Astrocyte (in vitro differentiated cells and primary cell): ENCODE measurements at regions not wholly inside any gene's neighbourhood (a gene's known extent, or its start where the extent isn't known, plus 50 kb on each side); places are given as distances from the start of the nearest gene placed in this dataset.

Experiments used
- DNase-seq: peaks from one replicate; pipeline ENCODE4 v3.0.0-alpha.2; 2010; ENCODE audit warnings: low read depth
- FAIRE-seq: peaks from 2 replicates; lab custom pipeline; 2011; peaks lifted over from hg19 to GRCh38; lab: Jason Lieb, UNC
- H2AFZ ChIP-seq: 2 replicates; pipeline ENCODE4 v1.6.0; 2012; ENCODE audit warnings: low read depth, low read length, inconsistent platforms
- H3K27ac ChIP-seq: 2 replicates; pipeline ENCODE4 v1.5.1; 2011; ENCODE audit warnings: low read depth, low read length, inconsistent platforms
- H3K27me3 ChIP-seq: 2 replicates; pipeline ENCODE4 v1.6.0; 2011; ENCODE audit warnings: low read length, inconsistent platforms; ENCODE audit not compliant: insufficient read depth
- H3K36me3 ChIP-seq: 2 replicates; pipeline ENCODE4 v1.5.1; 2011; ENCODE audit warnings: low read length, inconsistent platforms; ENCODE audit not compliant: insufficient read depth
- H3K4me1 ChIP-seq: 2 replicates; pipeline ENCODE4 v1.5.1; 2011; ENCODE audit warnings: low read length, inconsistent platforms; ENCODE audit not compliant: insufficient read depth
- H3K4me2 ChIP-seq: 2 replicates; pipeline ENCODE4 v1.6.0; 2012; ENCODE audit warnings: low read length, inconsistent platforms
- H3K4me3 ChIP-seq: 2 replicates; pipeline ENCODE4 v1.5.1; 2011; ENCODE audit warnings: low read depth, mild to moderate bottlenecking, low read length, inconsistent platforms; ENCODE audit not compliant: insufficient read depth
- H3K79me2 ChIP-seq: 2 replicates; pipeline ENCODE4 v1.6.0; 2012; ENCODE audit warnings: mild to moderate bottlenecking, low read length, inconsistent platforms; ENCODE audit not compliant: insufficient read depth
- H3K9ac ChIP-seq: 2 replicates; pipeline ENCODE4 v1.6.0; 2012; ENCODE audit warnings: mild to moderate bottlenecking, low read length, inconsistent platforms
- H3K9me3 ChIP-seq: 2 replicates; pipeline ENCODE4 v1.5.1; 2012; ENCODE audit warnings: low read depth, mild to moderate bottlenecking, low read length, inconsistent platforms; ENCODE audit not compliant: insufficient read depth
- H4K20me1 ChIP-seq: 2 replicates; pipeline ENCODE4 v1.6.0; 2012; ENCODE audit warnings: low read length, inconsistent platforms; ENCODE audit not compliant: insufficient read depth
- H3K27ac Mint-ChIP-seq: one replicate; pipeline ENCODE4 v1.8.0; 2021; ENCODE audit warnings: mild to moderate bottlenecking, mixed read lengths; ENCODE audit not compliant: unreplicated experiment
- H3K27me3 Mint-ChIP-seq: one replicate; pipeline ENCODE4 v1.8.0; 2021; ENCODE audit warnings: low read depth, mixed read lengths; ENCODE audit not compliant: unreplicated experiment
- H3K36me3 Mint-ChIP-seq: one replicate; pipeline ENCODE4 v1.8.0; 2021; ENCODE audit warnings: low read depth, mixed read lengths; ENCODE audit not compliant: unreplicated experiment
- H3K4me1 Mint-ChIP-seq: one replicate; pipeline ENCODE4 v1.8.0; 2021; ENCODE audit warnings: low read depth, mixed read lengths; ENCODE audit not compliant: unreplicated experiment
- H3K4me3 Mint-ChIP-seq: one replicate; pipeline ENCODE4 v1.8.0; 2021; ENCODE audit warnings: mild to moderate bottlenecking, moderate library complexity, mixed read lengths; ENCODE audit not compliant: unreplicated experiment
- H3K9me3 Mint-ChIP-seq: one replicate; pipeline ENCODE4 v1.8.0; 2021; ENCODE audit warnings: mild to moderate bottlenecking, mixed read lengths; ENCODE audit not compliant: unreplicated experiment
- EZH2 ChIP-seq: IDR thresholded peaks from 2 replicates; pipeline ENCODE4 v1.6.1; 2012; ENCODE audit warnings: mild to moderate bottlenecking, low read length, inconsistent platforms; ENCODE audit not compliant: insufficient read depth
- TF ChIP-seq, protein P1 (sequence below): IDR thresholded peaks from 2 replicates; pipeline ENCODE4 v1.5.1; 2011; ENCODE audit warnings: low read depth, mild to moderate bottlenecking, inconsistent platforms, low read length, moderate library complexity; ENCODE audit not compliant: insufficient read depth

DNA sequence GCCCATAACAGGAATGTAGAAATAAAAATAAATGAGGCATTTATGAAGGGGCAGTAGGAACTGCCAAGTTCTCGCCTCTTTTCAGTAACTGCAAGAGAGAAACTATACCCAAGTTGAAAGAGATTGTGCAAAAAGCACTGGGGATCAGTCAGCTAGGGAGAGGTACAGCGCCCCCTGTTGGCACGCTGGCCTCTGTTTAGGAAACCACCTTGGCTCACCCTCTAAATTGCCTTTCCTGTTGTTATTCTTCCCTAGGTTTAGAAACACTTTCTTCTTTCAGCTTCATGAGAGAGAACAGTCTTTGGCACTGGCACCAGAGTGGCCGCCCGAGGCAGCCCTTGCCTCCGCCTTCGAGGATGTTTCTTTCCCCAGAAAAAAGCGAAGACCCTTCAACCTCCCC, 348.5 kb downstream of the MID1IP1 start:
- TF ChIP-seq EZH2 = no peak
- TF ChIP-seq, protein P1, sequence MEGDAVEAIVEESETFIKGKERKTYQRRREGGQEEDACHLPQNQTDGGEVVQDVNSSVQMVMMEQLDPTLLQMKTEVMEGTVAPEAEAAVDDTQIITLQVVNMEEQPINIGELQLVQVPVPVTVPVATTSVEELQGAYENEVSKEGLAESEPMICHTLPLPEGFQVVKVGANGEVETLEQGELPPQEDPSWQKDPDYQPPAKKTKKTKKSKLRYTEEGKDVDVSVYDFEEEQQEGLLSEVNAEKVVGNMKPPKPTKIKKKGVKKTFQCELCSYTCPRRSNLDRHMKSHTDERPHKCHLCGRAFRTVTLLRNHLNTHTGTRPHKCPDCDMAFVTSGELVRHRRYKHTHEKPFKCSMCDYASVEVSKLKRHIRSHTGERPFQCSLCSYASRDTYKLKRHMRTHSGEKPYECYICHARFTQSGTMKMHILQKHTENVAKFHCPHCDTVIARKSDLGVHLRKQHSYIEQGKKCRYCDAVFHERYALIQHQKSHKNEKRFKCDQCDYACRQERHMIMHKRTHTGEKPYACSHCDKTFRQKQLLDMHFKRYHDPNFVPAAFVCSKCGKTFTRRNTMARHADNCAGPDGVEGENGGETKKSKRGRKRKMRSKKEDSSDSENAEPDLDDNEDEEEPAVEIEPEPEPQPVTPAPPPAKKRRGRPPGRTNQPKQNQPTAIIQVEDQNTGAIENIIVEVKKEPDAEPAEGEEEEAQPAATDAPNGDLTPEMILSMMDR = peak; percentile 53
- no peak overlapping the region for H2AFZ ChIP-seq
- H3K4me3 ChIP-seq = no peak overlapping the region
- no peaks in the 10 kb centered on the region for H3K9me3 ChIP-seq
- H4K20me1 ChIP-seq = no peaks in the 10 kb centered on the region
- H3K79me2 ChIP-seq = no peaks in the 10 kb centered on the region
- Mint-ChIP-seq H3K4me3 (no peak overlapping the region), H3K4me1 (no peaks in the 10 kb centered on the region), H3K27me3 (peaks cover 22% of the 10 kb centered on the region), H3K9me3 (peaks cover 2% of the 10 kb centered on the region), H3K36me3 (no peaks in the 10 kb centered on the region), H3K27ac (no peak overlapping the region)
- peaks cover 4% of the 10 kb centered on the region for H3K27me3 ChIP-seq
- no peak for FAIRE-seq
- DNase-seq = no peak
- no peak overlapping the region for H3K27ac ChIP-seq
- H3K4me2 ChIP-seq = no peak overlapping the region
- no peaks in the 10 kb centered on the region for H3K4me1 ChIP-seq
- no peak overlapping the region for H3K9ac ChIP-seq
- H3K36me3 ChIP-seq = no peaks in the 10 kb centered on the region

DNA sequence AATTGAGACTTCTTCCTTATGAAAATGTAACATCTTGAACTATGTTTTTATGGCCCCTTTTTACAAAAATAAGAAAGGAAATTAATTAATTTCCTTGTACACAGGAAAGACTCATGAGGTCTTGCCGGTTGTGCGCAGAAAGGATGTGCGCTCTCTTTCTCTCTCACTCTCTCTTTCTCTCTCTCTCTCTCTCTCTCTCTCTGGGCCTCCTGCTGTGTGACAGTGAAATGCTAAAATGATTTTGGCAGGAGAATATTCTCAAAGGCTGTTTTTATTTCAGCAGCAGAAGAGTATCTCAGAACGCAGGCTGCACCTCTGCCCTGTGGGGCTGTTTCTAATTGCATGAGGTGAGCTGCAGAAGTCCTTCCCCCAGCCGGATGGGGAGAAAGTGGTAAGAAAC, 349.0 kb downstream of the MID1IP1 start:
- Histone ChIP-seq H3K4me2 (no peak overlapping the region), H3K4me3 (no peak overlapping the region), H3K27ac (no peak overlapping the region), H3K9me3 (no peaks in the 10 kb centered on the region), H2AFZ (no peak overlapping the region), H3K9ac (no peak overlapping the region), H3K27me3 (peaks cover 4% of the 10 kb centered on the region), H4K20me1 (no peaks in the 10 kb centered on the region), H3K36me3 (no peaks in the 10 kb centered on the region), H3K79me2 (no peaks in the 10 kb centered on the region), H3K4me1 (no peaks in the 10 kb centered on the region)
- peaks cover under 1% of the 10 kb centered on the region for H3K9me3 Mint-ChIP-seq
- no peak for DNase-seq
- H3K4me1 Mint-ChIP-seq = no peaks in the 10 kb centered on the region
- no peak overlapping the region for H3K27ac Mint-ChIP-seq
- H3K36me3 Mint-ChIP-seq = no peaks in the 10 kb centered on the region
- no peak overlapping the region for H3K4me3 Mint-ChIP-seq
- TF ChIP-seq EZH2 = no peak
- TF ChIP-seq, protein P1 = no peak
- peaks cover 19% of the 10 kb centered on the region for H3K27me3 Mint-ChIP-seq
- FAIRE-seq = no peak

DNA sequence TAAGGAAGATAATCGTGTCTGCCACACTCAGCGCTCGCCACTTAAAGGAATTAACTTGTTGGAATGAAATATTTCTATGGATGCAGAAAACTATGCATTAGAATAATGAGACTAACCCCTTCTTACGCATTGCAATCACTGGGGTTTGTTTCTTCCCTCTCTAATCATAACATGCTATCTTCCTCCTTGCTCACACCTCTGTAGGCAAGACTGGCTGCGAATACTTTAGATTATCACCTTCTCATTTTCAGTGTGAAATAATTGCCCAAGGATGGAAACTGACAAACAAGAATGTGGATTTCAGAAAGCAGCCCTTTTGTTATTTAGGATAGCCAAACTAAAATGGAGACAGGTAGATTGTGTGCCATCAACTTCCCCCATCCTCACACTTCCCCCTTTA, 349.4 kb downstream of the MID1IP1 start:
- DNase-seq (no peak), FAIRE-seq (peak; percentile 56)
- no peak overlapping the region for H3K9ac ChIP-seq
- Mint-ChIP-seq H3K9me3 (no peaks in the 10 kb centered on the region), H3K27ac (no peak overlapping the region), H3K4me3 (no peak overlapping the region), H3K36me3 (no peaks in the 10 kb centered on the region), H3K27me3 (peaks cover 15% of the 10 kb centered on the region), H3K4me1 (no peaks in the 10 kb centered on the region)
- H3K27me3 ChIP-seq = peaks cover 4% of the 10 kb centered on the region
- no peak overlapping the region for H2AFZ ChIP-seq
- no peak overlapping the region for H3K4me3 ChIP-seq
- TF ChIP-seq, protein P1 = no peak
- TF ChIP-seq EZH2 = no peak
- H3K79me2 ChIP-seq = no peaks in the 10 kb centered on the region
- no peaks in the 10 kb centered on the region for H3K4me1 ChIP-seq
- no peaks in the 10 kb centered on the region for H3K9me3 ChIP-seq
- no peaks in the 10 kb centered on the region for H4K20me1 ChIP-seq
- no peak overlapping the region for H3K27ac ChIP-seq
- H3K36me3 ChIP-seq = no peaks in the 10 kb centered on the region
- no peak overlapping the region for H3K4me2 ChIP-seq
